Mucosa of descending colon (tissue), 3 donors: ENCODE measurements at regions not wholly inside any gene's neighbourhood (a gene's known extent, or its start where the extent isn't known, plus 50 kb on each side); places are given as distances from the start of the nearest gene placed in this dataset.
"Not testable (repeated sequence)": the region's sequence is repeated elsewhere in the genome, so short reads cannot be mapped to it uniquely, and the experiment has no call there.

Experiments used
- ATAC-seq: fragments of 200-7000 bp; cut with Tn5 transposase; one replicate; pipeline ENCODE4 v1.9.1; 2020; ENCODE audit warnings: mild to moderate bottlenecking, moderate library complexity
- DNase-seq, 3 donors: peaks; one replicate each; pipeline ENCODE4 v3.0.0-alpha.2; 2020
- H3K36me3 ChIP-seq: fragments of 200-600 bp; one replicate; pipeline ENCODE4 v1.8.0; 2021; ENCODE audit warnings: low read depth, mild to moderate bottlenecking
- H3K4me1 ChIP-seq: fragments of 200-600 bp; one replicate; pipeline ENCODE4 v1.8.0; 2021; ENCODE audit warnings: low read depth, mild to moderate bottlenecking
- H3K4me3 ChIP-seq: fragments of 200-600 bp; one replicate; pipeline ENCODE4 v1.8.0; 2021; ENCODE audit warnings: mild to moderate bottlenecking
- H3K9me3 ChIP-seq: fragments of 200-600 bp; one replicate; pipeline ENCODE4 v1.8.0; 2021; ENCODE audit warnings: mild to moderate bottlenecking
- CTCF ChIP-seq: fragments of 200-600 bp; IDR thresholded peaks from one replicate; pipeline ENCODE4 v1.8.0; 2022; ENCODE audit warnings: antibody characterized with exemption, mild to moderate bottlenecking
- intact Hi-C, 2 donors: fragments of 100-400 bp; cut with DNase I in 1 of 2; cut with micrococcal nuclease in 1 of 2; formaldehyde crosslinking; loops; one replicate each; pipeline versions ENCODE4 v1.11.0 to v1.11.1; 2022; cut with DNase I, micrococcal nuclease
- donor health status: DM: no; HTN: no; CAD: no; lungs with moderate emphysema.
- donor health status: DM: no; HTN: no; CAD: no.
- donor health status: DM: no; HTN: yes; CAD: no.

- ATAC-seq (no peak), DNase-seq (no peak)
- TF ChIP-seq CTCF, result no peak
- H3K4me3 ChIP-seq, result no peak overlapping the region
- H3K9me3 ChIP-seq, result peaks cover 12% of the 10 kb centered on the region
- intact Hi-C loops, result no loop called here
- no peaks in the 10 kb centered on the region for H3K36me3 ChIP-seq
- no peaks in the 10 kb centered on the region for H3K4me1 ChIP-seq
Measured at GRCh38 chr5:12947379-12947778, 997.1 kb downstream of the DNAH5 start.

GRCh38 chr5:12945477-12945876, 999.0 kb downstream of the DNAH5 start:
- H3K9me3 ChIP-seq, result peaks cover 19% of the 10 kb centered on the region
- DNase-seq, H3K4me1 ChIP-seq, ATAC-seq, H3K36me3 ChIP-seq, H3K4me3 ChIP-seq, intact Hi-C loops: not testable (repeated sequence)

- intact Hi-C loops, result no loop called here
- no peak for DNase-seq
Measured at GRCh38 chr5:12936221-12936620, 1008.3 kb downstream of the DNAH5 start.

GRCh38 chr5:12934722-12935121, 1009.8 kb downstream of the DNAH5 start:
- DNase-seq (no peak), ATAC-seq (no peak)
- intact Hi-C loops, result no loop called here
- H3K36me3 ChIP-seq, result no peaks in the 10 kb centered on the region
- H3K4me1 ChIP-seq, result no peaks in the 10 kb centered on the region
- peaks cover 34% of the 10 kb centered on the region for H3K9me3 ChIP-seq
- H3K4me3 ChIP-seq, result no peak overlapping the region
- TF ChIP-seq CTCF, result no peak

More at GRCh38 chr5:12936221-12936620, 1008.3 kb downstream of the DNAH5 start:
- no peaks in the 10 kb centered on the region for H3K4me1 ChIP-seq
- ATAC-seq, result no peak
- peaks cover 34% of the 10 kb centered on the region for H3K9me3 ChIP-seq
- TF ChIP-seq CTCF, result no peak
- H3K4me3 ChIP-seq, result no peak overlapping the region
- no peaks in the 10 kb centered on the region for H3K36me3 ChIP-seq

DNA sequence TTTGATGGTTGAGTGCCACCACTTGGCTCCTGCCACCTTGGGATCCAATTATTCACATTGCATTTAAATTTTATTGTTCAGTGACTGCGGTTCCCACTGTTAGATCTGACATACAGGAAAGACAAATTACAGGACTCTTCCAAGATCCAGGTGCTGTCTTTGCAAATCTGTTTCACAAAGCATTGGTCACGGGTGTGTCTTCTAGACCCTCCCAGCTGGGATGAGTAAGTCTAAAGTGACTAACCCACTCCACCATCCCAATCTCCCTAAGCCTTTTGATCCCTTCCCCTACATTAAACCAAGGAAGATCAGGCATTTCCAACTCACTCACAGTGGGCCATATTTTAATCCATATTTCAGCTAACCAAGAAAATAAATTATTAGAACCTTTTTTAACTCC, 1016.3 kb upstream of the CTNND2 start:
- ATAC-seq (no peak), DNase-seq (no peak)
- Histone ChIP-seq H3K9me3 (peaks cover 33% of the 10 kb centered on the region), H3K36me3 (no peaks in the 10 kb centered on the region), H3K4me3 (no peak overlapping the region), H3K4me1 (no peaks in the 10 kb centered on the region)
- intact Hi-C loops, result no loop called here
- TF ChIP-seq CTCF, result no peak

DNA sequence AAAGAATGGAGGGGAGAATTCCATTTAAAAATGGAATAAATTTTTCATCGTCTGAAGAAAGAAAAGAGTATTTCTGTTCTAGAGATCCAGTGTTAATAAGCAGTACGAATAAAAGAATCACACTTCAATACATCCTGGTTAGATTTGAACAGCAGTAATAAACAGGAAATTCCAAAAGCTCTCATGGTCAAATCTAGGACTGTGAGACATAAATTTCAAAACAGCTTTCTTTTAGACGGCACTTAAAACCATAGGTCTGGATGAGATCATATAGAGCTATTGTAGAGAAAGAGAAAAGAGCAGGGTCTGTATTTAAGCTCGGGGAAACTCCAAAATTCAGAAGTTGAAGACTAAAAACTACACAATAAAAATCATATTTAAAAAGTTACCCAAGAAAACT, 1006.9 kb upstream of the CTNND2 start:
- H3K4me1 ChIP-seq, result no peaks in the 10 kb centered on the region
- H3K9me3 ChIP-seq, result peaks cover 21% of the 10 kb centered on the region
- ATAC-seq (no peak), DNase-seq (no peak)
- H3K4me3 ChIP-seq, result no peak overlapping the region
- intact Hi-C loops, result no loop called here
- no peak for TF ChIP-seq CTCF
- H3K36me3 ChIP-seq, result no peaks in the 10 kb centered on the region
